SU-DHL-6 (cell line): ENCODE measurements at regions not wholly inside any gene's neighbourhood (a gene's known extent, or its start where the extent isn't known, plus 50 kb on each side); places are given as distances from the start of the nearest gene placed in this dataset.
"Not testable (repeated sequence)": the region's sequence is repeated elsewhere in the genome, so short reads cannot be mapped to it uniquely, and the experiment has no call there.

ENCODE experiments used
- CTCF ChIP-seq: fragments of 200-600 bp; sonication (generic); IDR thresholded peaks from one replicate; pipeline ENCODE4 v1.5.1; 2017; ENCODE audit warnings: antibody characterized with exemption, mild to moderate bottlenecking, low read length, moderate library complexity; ENCODE audit not compliant: insufficient read depth, poor library complexity, severe bottlenecking
- EZH2phosphoT487 ChIP-seq: fragments of 200-600 bp; sonication (generic), shearing (Covaris generic); conservative IDR thresholded peaks from 2 replicates; pipeline ENCODE4 v1.6.1; 2018; ENCODE audit warnings: mild to moderate bottlenecking, antibody characterized with exemption, low read length, moderate library complexity, mixed read lengths

- not testable (repeated sequence) for TF ChIP-seq CTCF, EZH2phosphoT487
These were observed 96.4 kb downstream of the UTRN start for GRCh38 chr6:144381499-144381898.
